Endothelial cell of umbilical vein (primary cell): ENCODE measurements at regions not wholly inside any gene's neighbourhood (a gene's known extent, or its start where the extent isn't known, plus 50 kb on each side); places are given as distances from the start of the nearest gene placed in this dataset.

ENCODE experiments used
- BruUV-seq: library from RNA; stranded (reverse); fragments of 400-500 nt; replicated peaks from 2 replicates; lab custom pipeline; 2021; lab: Mats Ljungman, UMichigan
- CTCF ChIA-PET: fragments of 300-600, 350-600 bp; sonication (Branson Sonifier 250); formaldehyde crosslinking; loops from one replicate; lab custom pipeline; 2021; ENCODE audit warnings: antibody characterized with exemption, inconsistent platforms; lab: Charles Lee
- POLR2A ChIA-PET: fragments of 300-600, 350-600 bp; sonication (Branson Sonifier 250); formaldehyde crosslinking; loops from one replicate; lab custom pipeline; 2021; ENCODE audit warnings: antibody characterized with exemption, inconsistent platforms; lab: Charles Lee
- DNase-seq: peaks from one replicate; pipeline ENCODE4 v3.0.0-alpha.2; 2011; ENCODE audit warnings: low read depth, low spot score
- FAIRE-seq: peaks from 2 replicates; lab custom pipeline; 2011; peaks lifted over from hg19 to GRCh38; lab: Jason Lieb, UNC
- H2AFZ ChIP-seq: 2 replicates; pipeline ENCODE4 v1.6.0; 2012; ENCODE audit warnings: low read depth, low read length, control low read depth, inconsistent platforms
- H3K27ac ChIP-seq: 2 replicates; pipeline ENCODE4 v1.5.1; 2011; ENCODE audit warnings: low read depth, mild to moderate bottlenecking, control low read depth, low read length, moderate library complexity; ENCODE audit not compliant: insufficient read depth
- H3K27me3 ChIP-seq, 2 experiments: 2 replicates each; pipeline versions ENCODE4 v1.6.0 to v1.6.1; 2011; ENCODE audit warnings: low read length in 2 of 2, mixed read lengths in 1 of 2; ENCODE audit not compliant: control insufficient read depth in 2 of 2, insufficient read depth in 2 of 2
- H3K36me3 ChIP-seq, 2 experiments: 2 replicates in 1 of 2; 3 replicates in 1 of 2; pipeline ENCODE4 v1.5.1; 2011; ENCODE audit warnings: low read length in 2 of 2, mild to moderate bottlenecking in 1 of 2, moderate library complexity in 1 of 2; ENCODE audit not compliant: control insufficient read depth in 2 of 2, insufficient read depth in 2 of 2; ENCODE audit errors: extremely low read depth in 1 of 2
- H3K4me1 ChIP-seq: 3 replicates; pipeline ENCODE4 v1.5.1; 2011; ENCODE audit warnings: mild to moderate bottlenecking, low read length; ENCODE audit not compliant: control insufficient read depth, insufficient read depth; ENCODE audit errors: extremely low read depth
- H3K4me2 ChIP-seq: 2 replicates; pipeline ENCODE4 v1.6.1; 2011; ENCODE audit warnings: low read length, control low read depth, mixed read lengths; ENCODE audit not compliant: insufficient read depth
- H3K4me3 ChIP-seq, 3 experiments: fragments of 200-600 bp in 1 of 3; sonication (generic), shearing (Covaris generic) in 1 of 3; replicated peaks in 1 of 3; 2 replicates each; pipeline ENCODE4 v1.5.1; 2011 to 2016; ENCODE audit warnings: control low read depth in 3 of 3, low read length in 3 of 3, mild to moderate bottlenecking in 2 of 3, inconsistent platforms in 1 of 3, low read depth in 1 of 3, moderate library complexity in 1 of 3; ENCODE audit not compliant: insufficient read depth in 1 of 3
- H3K79me2 ChIP-seq: 2 replicates; pipeline ENCODE4 v1.6.0; 2012; ENCODE audit warnings: low read length, inconsistent platforms; ENCODE audit not compliant: control insufficient read depth, insufficient read depth
- H3K9ac ChIP-seq: replicated peaks from 2 replicates; pipeline ENCODE3; 2011; ENCODE audit warnings: low read length, control low read depth; ENCODE audit not compliant: insufficient read depth; ENCODE audit errors: extremely low read depth
- H3K9me1 ChIP-seq: replicated peaks from 3 replicates; pipeline ENCODE4 v1.6.0; 2011; ENCODE audit warnings: mild to moderate bottlenecking, low read length; ENCODE audit not compliant: control insufficient read depth, insufficient read depth; ENCODE audit errors: extremely low read depth
- H3K9me3 ChIP-seq: replicated peaks from 2 replicates; pipeline ENCODE4 v1.5.1; 2012; ENCODE audit warnings: low read length, inconsistent platforms; ENCODE audit not compliant: control insufficient read depth, insufficient read depth
- H4K20me1 ChIP-seq: replicated peaks from 2 replicates; pipeline ENCODE3; 2011; ENCODE audit warnings: mild to moderate bottlenecking, low read length; ENCODE audit not compliant: control insufficient read depth, insufficient read depth; ENCODE audit errors: extremely low read depth
- EZH2 ChIP-seq: IDR thresholded peaks from 2 replicates; pipeline ENCODE4 v1.6.1; 2012; ENCODE audit warnings: borderline replicate concordance, low read depth, mild to moderate bottlenecking, moderate library complexity, low read length, inconsistent platforms; ENCODE audit not compliant: severe bottlenecking
- FOS ChIP-seq: IDR thresholded peaks from 2 replicates; pipeline ENCODE4 v1.6.1; 2011; ENCODE audit warnings: mild to moderate bottlenecking, low read length, moderate library complexity, borderline replicate concordance; ENCODE audit not compliant: insufficient read depth
- GATA2 ChIP-seq: IDR thresholded peaks from 2 replicates; pipeline ENCODE4 v1.7.0; 2011; ENCODE audit warnings: low read depth, mild to moderate bottlenecking, moderate library complexity, mixed read lengths, low read length; ENCODE audit not compliant: insufficient read length, insufficient read depth
- JUN ChIP-seq: IDR thresholded peaks from 2 replicates; pipeline ENCODE4 v1.6.1; 2011; ENCODE audit warnings: borderline replicate concordance, low read depth; ENCODE audit not compliant: insufficient read length, insufficient read depth
- MYC ChIP-seq: IDR thresholded peaks from one replicate; pipeline ENCODE4 v1.6.1; 2011; ENCODE audit warnings: mild to moderate bottlenecking, low read depth, low read length
- POLR2A ChIP-seq: IDR thresholded peaks from 2 replicates; pipeline ENCODE4 v1.6.1; 2012; ENCODE audit warnings: low read depth, mild to moderate bottlenecking, control low read depth, low read length
- POLR2AphosphoS5 ChIP-seq: IDR thresholded peaks from 2 replicates; pipeline ENCODE4 v1.6.1; 2012; ENCODE audit warnings: low read depth, mild to moderate bottlenecking, control low read depth, low read length, moderate library complexity; ENCODE audit not compliant: insufficient read depth
- dilution Hi-C: fragments of 300-500 bp; cut with MboI; formaldehyde crosslinking; loops from one replicate; pipeline ENCODE4 v1.15.0; 2019; ENCODE audit warnings: low sequenced_read_pairs; ENCODE audit not compliant: extremely low pct_ligation_motif_present
- intact Hi-C: fragments of 100-400 bp; cut with micrococcal nuclease; formaldehyde crosslinking; loops from one replicate; pipeline ENCODE4 v1.10.0; 2022
- TF ChIP-seq, protein P1 (sequence below): IDR thresholded peaks from 2 replicates; pipeline ENCODE4 v1.6.1; 2011; ENCODE audit not compliant: insufficient read depth, insufficient read length
- TF ChIP-seq, protein P2 (sequence below), 2 donors: IDR thresholded peaks; 1 replicate in 1 of 2; 2 replicates in 1 of 2; pipeline ENCODE4 v1.5.1; 2011; ENCODE audit warnings: low read length in 2 of 2, mild to moderate bottlenecking in 2 of 2, moderate library complexity in 2 of 2, control low read depth in 1 of 2, inconsistent platforms in 1 of 2, low read depth in 1 of 2; ENCODE audit not compliant: insufficient read depth in 1 of 2; ENCODE audit errors: extremely low read depth in 1 of 2

DNA sequence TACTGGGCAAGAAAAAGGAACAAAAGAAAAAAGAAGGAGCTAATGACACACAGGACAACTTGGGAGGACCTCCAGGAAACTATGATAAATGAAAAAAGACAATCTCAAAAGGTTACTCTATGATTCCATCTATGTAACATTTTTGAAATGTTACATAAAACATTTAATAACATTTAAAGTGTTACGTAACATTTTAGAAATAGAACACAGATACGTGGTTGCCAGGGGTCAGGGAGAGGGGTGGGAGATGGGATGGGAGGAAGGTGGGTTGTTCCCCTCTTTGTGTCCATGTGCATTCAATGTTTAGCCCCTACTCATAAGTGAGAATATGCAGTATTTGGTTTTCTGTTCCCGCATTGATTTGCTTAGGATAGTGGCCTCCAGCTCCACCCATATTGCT, 116.6 kb downstream of the C16orf95 start:
- Histone ChIP-seq H3K79me2 (no peaks in the 10 kb centered on the region), H2AFZ (no peak overlapping the region), H3K4me2 (no peak overlapping the region), H3K4me3 (no peak overlapping the region), H3K4me1 (no peaks in the 10 kb centered on the region), H3K27ac (no peak overlapping the region), H3K27me3 (peaks cover 0 to 8% of the 10 kb centered on the region in 2 experiments), H3K9me3 (no peaks in the 10 kb centered on the region), H4K20me1 (no peaks in the 10 kb centered on the region), H3K36me3 (no peaks in the 10 kb centered on the region), H3K9ac (no peak overlapping the region), H3K9me1 (no peaks in the 10 kb centered on the region)
- dilution Hi-C loops, result no loop called here
- POLR2A ChIA-PET, result no interaction called here
- intact Hi-C loops, result loop anchor here (5.0 kb wide), 1 partner anchor 138 kb away; no protein-coding TSS in a partner anchor
- DNase-seq (no peak), FAIRE-seq (no peak)
- TF ChIP-seq POLR2A (no peak), MYC (no peak), FOS (no peak), EZH2 (no peak), POLR2AphosphoS5 (no peak), JUN (no peak), GATA2 (no peak)
- TF ChIP-seq, protein P1, sequence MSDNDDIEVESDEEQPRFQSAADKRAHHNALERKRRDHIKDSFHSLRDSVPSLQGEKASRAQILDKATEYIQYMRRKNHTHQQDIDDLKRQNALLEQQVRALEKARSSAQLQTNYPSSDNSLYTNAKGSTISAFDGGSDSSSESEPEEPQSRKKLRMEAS, result no peak
- TF ChIP-seq, protein P2, sequence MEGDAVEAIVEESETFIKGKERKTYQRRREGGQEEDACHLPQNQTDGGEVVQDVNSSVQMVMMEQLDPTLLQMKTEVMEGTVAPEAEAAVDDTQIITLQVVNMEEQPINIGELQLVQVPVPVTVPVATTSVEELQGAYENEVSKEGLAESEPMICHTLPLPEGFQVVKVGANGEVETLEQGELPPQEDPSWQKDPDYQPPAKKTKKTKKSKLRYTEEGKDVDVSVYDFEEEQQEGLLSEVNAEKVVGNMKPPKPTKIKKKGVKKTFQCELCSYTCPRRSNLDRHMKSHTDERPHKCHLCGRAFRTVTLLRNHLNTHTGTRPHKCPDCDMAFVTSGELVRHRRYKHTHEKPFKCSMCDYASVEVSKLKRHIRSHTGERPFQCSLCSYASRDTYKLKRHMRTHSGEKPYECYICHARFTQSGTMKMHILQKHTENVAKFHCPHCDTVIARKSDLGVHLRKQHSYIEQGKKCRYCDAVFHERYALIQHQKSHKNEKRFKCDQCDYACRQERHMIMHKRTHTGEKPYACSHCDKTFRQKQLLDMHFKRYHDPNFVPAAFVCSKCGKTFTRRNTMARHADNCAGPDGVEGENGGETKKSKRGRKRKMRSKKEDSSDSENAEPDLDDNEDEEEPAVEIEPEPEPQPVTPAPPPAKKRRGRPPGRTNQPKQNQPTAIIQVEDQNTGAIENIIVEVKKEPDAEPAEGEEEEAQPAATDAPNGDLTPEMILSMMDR (IDR thresholded peaks at IDR 0.05; ENCODE audit: extremely low read depth in 1 of 2, insufficient read depth in 1 of 2, low read depth in 1 of 2, low read length in 2 of 2), result no peak
- no TSS peak for BruUV-seq
- CTCF ChIA-PET, result interaction anchor here (0.7 to 3.2 kb wide), 11 partner anchors 10 to 638 kb away, joined by 3 to 35 read pairs (median 5); no protein-coding TSS in a partner anchor
